IMR-90 (cell line): ENCODE measurements at regions not wholly inside any gene's neighbourhood (a gene's known extent, or its start where the extent isn't known, plus 50 kb on each side); places are given as distances from the start of the nearest gene placed in this dataset.

Experiments used
- BHLHE40 ChIP-seq: fragments of 150-350 bp; IDR thresholded peaks from 2 replicates; pipeline ENCODE4 v1.6.1; 2016; ENCODE audit warnings: mild to moderate bottlenecking, low read depth, low read length
- CEBPB ChIP-seq: IDR thresholded peaks from 2 replicates; pipeline ENCODE4 v1.6.1; 2012; ENCODE audit warnings: low read depth, low read length, improper control_type of control experiment
- FOS ChIP-seq: fragments of 150-350 bp; IDR thresholded peaks from 2 replicates; pipeline ENCODE4 v1.6.1; 2016; ENCODE audit warnings: low read depth, low read length
- MXI1 ChIP-seq: IDR thresholded peaks from 2 replicates; pipeline ENCODE4 v1.6.1; 2012; ENCODE audit warnings: low read depth, mild to moderate bottlenecking, low read length, moderate library complexity, borderline replicate concordance
- POLR2A ChIP-seq: IDR thresholded peaks from 2 replicates; pipeline ENCODE4 v1.6.1; 2012; ENCODE audit warnings: mild to moderate bottlenecking, low read depth, low read length
- RCOR1 ChIP-seq: IDR thresholded peaks from 2 replicates; pipeline ENCODE4 v1.6.1; 2012; ENCODE audit warnings: mild to moderate bottlenecking, low read length, improper control_type of control experiment; ENCODE audit not compliant: insufficient replicate concordance
- RFX5 ChIP-seq: IDR thresholded peaks from 2 replicates; pipeline ENCODE4 v1.8.0; 2012; ENCODE audit warnings: low read depth, mild to moderate bottlenecking, low read length, moderate library complexity
- TF ChIP-seq, protein P1 (sequence below): fragments of 150-350 bp; IDR thresholded peaks from 2 replicates; pipeline ENCODE4 v1.6.1; 2017; ENCODE audit warnings: mild to moderate bottlenecking, antibody characterized with exemption, low read length, low read depth
- TF ChIP-seq, protein P2 (sequence below): conservative IDR thresholded peaks from 2 replicates; pipeline ENCODE4 v1.5.1; 2012; ENCODE audit warnings: mild to moderate bottlenecking, low read depth, low read length, improper control_type of control experiment

DNA sequence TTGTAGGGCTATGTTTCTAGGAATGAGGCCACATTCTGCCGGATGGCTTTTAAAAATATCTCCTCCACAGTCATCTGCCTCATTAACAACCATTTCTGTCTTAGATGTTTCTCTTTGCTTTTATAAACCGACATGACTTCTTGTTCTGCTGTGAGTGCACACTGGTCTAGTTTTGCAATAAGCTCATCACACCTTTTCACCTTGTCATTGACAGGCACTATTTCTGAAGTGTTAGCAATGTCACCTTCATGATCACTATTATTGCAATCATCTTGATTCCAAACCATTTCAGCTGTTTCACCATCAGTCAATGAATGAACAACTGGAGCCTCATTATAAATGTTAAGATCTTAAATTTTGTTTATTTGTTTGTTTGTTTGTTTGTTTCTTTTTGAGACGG is 523.7 kb upstream of the DSEL start:
- TF ChIP-seq MXI1 (no peak), BHLHE40 (no peak), RFX5 (no peak), POLR2A (no peak), CEBPB (no peak), FOS (no peak), RCOR1 (no peak)
- TF ChIP-seq, protein P1, sequence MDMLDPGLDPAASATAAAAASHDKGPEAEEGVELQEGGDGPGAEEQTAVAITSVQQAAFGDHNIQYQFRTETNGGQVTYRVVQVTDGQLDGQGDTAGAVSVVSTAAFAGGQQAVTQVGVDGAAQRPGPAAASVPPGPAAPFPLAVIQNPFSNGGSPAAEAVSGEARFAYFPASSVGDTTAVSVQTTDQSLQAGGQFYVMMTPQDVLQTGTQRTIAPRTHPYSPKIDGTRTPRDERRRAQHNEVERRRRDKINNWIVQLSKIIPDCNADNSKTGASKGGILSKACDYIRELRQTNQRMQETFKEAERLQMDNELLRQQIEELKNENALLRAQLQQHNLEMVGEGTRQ = no peak
- TF ChIP-seq, protein P2, sequence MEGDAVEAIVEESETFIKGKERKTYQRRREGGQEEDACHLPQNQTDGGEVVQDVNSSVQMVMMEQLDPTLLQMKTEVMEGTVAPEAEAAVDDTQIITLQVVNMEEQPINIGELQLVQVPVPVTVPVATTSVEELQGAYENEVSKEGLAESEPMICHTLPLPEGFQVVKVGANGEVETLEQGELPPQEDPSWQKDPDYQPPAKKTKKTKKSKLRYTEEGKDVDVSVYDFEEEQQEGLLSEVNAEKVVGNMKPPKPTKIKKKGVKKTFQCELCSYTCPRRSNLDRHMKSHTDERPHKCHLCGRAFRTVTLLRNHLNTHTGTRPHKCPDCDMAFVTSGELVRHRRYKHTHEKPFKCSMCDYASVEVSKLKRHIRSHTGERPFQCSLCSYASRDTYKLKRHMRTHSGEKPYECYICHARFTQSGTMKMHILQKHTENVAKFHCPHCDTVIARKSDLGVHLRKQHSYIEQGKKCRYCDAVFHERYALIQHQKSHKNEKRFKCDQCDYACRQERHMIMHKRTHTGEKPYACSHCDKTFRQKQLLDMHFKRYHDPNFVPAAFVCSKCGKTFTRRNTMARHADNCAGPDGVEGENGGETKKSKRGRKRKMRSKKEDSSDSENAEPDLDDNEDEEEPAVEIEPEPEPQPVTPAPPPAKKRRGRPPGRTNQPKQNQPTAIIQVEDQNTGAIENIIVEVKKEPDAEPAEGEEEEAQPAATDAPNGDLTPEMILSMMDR = no peak
